ENCODE measurements at regions not wholly inside any gene's neighbourhood (a gene's known extent, or its start where the extent isn't known, plus 50 kb on each side); places are given as distances from the start of the nearest gene placed in this dataset.

GRCh38 chr3:80238152-80238551, 470.4 kb upstream of the ROBO1 start:
- H3K9me3 ChIP-seq (replicated peaks; ENCODE audit: low read length), result no peaks in the 10 kb centered on the region
- no peak overlapping the region for H3K4me2 ChIP-seq (ENCODE audit: low read length)
- H3K36me3 ChIP-seq (ENCODE audit: insufficient read depth, low read length), result no peaks in the 10 kb centered on the region
- no peak overlapping the region for H3K4me3 ChIP-seq (ENCODE audit: low read length)
- H3K4me1 ChIP-seq (ENCODE audit: control insufficient read depth, insufficient read depth, low read length), result peaks cover 7% of the 10 kb centered on the region
- H3K27me3 ChIP-seq (ENCODE audit: control insufficient read depth, insufficient read depth, low read length), result no peaks in the 10 kb centered on the region
- H3K9ac ChIP-seq (ENCODE audit: low read depth, low read length), result no peak overlapping the region

- Histone ChIP-seq H3K27me3 (ENCODE audit: control insufficient read depth, insufficient read depth, low read length) (no peaks in the 10 kb centered on the region), H3K4me3 (ENCODE audit: low read length) (no peak overlapping the region), H3K4me2 (ENCODE audit: low read length) (no peak overlapping the region), H3K4me1 (ENCODE audit: control insufficient read depth, insufficient read depth, low read length) (peaks cover 10% of the 10 kb centered on the region), H3K36me3 (ENCODE audit: insufficient read depth, low read length) (no peaks in the 10 kb centered on the region), H3K9ac (ENCODE audit: low read depth, low read length) (no peak overlapping the region), H3K9me3 (replicated peaks; ENCODE audit: low read length) (no peaks in the 10 kb centered on the region)
These were observed 466.9 kb upstream of the ROBO1 start for GRCh38 chr3:80234706-80235105.

GRCh38 chr3:80233576-80233975, 465.8 kb upstream of the ROBO1 start:
- H3K4me1 ChIP-seq (ENCODE audit: control insufficient read depth, insufficient read depth, low read length), result peaks cover 10% of the 10 kb centered on the region
- no peaks in the 10 kb centered on the region for H3K27me3 ChIP-seq (ENCODE audit: control insufficient read depth, insufficient read depth, low read length)
- H3K4me2 ChIP-seq (ENCODE audit: low read length), result no peak overlapping the region
- no peak overlapping the region for H3K4me3 ChIP-seq (ENCODE audit: low read length)
- H3K9me3 ChIP-seq (replicated peaks; ENCODE audit: low read length), result no peaks in the 10 kb centered on the region
- no peak overlapping the region for H3K9ac ChIP-seq (ENCODE audit: low read depth, low read length)
- no peaks in the 10 kb centered on the region for H3K36me3 ChIP-seq (ENCODE audit: insufficient read depth, low read length)

- Histone ChIP-seq H3K9me3 (replicated peaks; ENCODE audit: low read length) (no peaks in the 10 kb centered on the region), H3K4me2 (ENCODE audit: low read length) (no peak overlapping the region), H3K4me3 (ENCODE audit: low read length) (no peak overlapping the region), H3K27me3 (ENCODE audit: control insufficient read depth, insufficient read depth, low read length) (no peaks in the 10 kb centered on the region), H3K4me1 (ENCODE audit: control insufficient read depth, insufficient read depth, low read length) (peaks cover 10% of the 10 kb centered on the region), H3K9ac (ENCODE audit: low read depth, low read length) (no peak overlapping the region), H3K36me3 (ENCODE audit: insufficient read depth, low read length) (no peaks in the 10 kb centered on the region)
These were observed 465.0 kb upstream of the ROBO1 start for GRCh38 chr3:80232760-80233159.

GRCh38 chr3:80230962-80231361, 463.2 kb upstream of the ROBO1 start:
- Histone ChIP-seq H3K9me3 (replicated peaks; ENCODE audit: low read length) (no peaks in the 10 kb centered on the region), H3K27me3 (ENCODE audit: control insufficient read depth, insufficient read depth, low read length) (no peaks in the 10 kb centered on the region), H3K4me3 (ENCODE audit: low read length) (no peak overlapping the region), H3K4me2 (ENCODE audit: low read length) (no peak overlapping the region), H3K4me1 (ENCODE audit: control insufficient read depth, insufficient read depth, low read length) (peaks cover 10% of the 10 kb centered on the region), H3K9ac (ENCODE audit: low read depth, low read length) (no peak overlapping the region), H3K36me3 (ENCODE audit: insufficient read depth, low read length) (no peaks in the 10 kb centered on the region)

- no peaks in the 10 kb centered on the region for H3K36me3 ChIP-seq (ENCODE audit: insufficient read depth, low read length)
These were observed 459.4 kb upstream of the ROBO1 start for GRCh38 chr3:80227216-80227615.

GRCh38 chr3:80215191-80215590, 447.4 kb upstream of the ROBO1 start:
- no peaks in the 10 kb centered on the region for H3K36me3 ChIP-seq (ENCODE audit: insufficient read depth, low read length)

More at GRCh38 chr3:80227216-80227615, 459.4 kb upstream of the ROBO1 start:
- H3K9ac ChIP-seq (ENCODE audit: low read depth, low read length), result no peak overlapping the region
- no peak overlapping the region for H3K4me2 ChIP-seq (ENCODE audit: low read length)
- H3K27me3 ChIP-seq (ENCODE audit: control insufficient read depth, insufficient read depth, low read length), result no peaks in the 10 kb centered on the region
- H3K4me3 ChIP-seq (ENCODE audit: low read length), result no peak overlapping the region
- H3K4me1 ChIP-seq (ENCODE audit: control insufficient read depth, insufficient read depth, low read length), result no peaks in the 10 kb centered on the region
- no peaks in the 10 kb centered on the region for H3K9me3 ChIP-seq (replicated peaks; ENCODE audit: low read length)

GRCh38 chr3:80213086-80213485, 445.3 kb upstream of the ROBO1 start:
- H3K9ac ChIP-seq (ENCODE audit: low read depth, low read length), result no peak overlapping the region
- no peaks in the 10 kb centered on the region for H3K27me3 ChIP-seq (ENCODE audit: control insufficient read depth, insufficient read depth, low read length)
- no peak overlapping the region for H3K4me3 ChIP-seq (ENCODE audit: low read length)
- no peaks in the 10 kb centered on the region for H3K4me1 ChIP-seq (ENCODE audit: control insufficient read depth, insufficient read depth, low read length)
- no peaks in the 10 kb centered on the region for H3K36me3 ChIP-seq (ENCODE audit: insufficient read depth, low read length)
- no peak overlapping the region for H3K4me2 ChIP-seq (ENCODE audit: low read length)
- no peaks in the 10 kb centered on the region for H3K9me3 ChIP-seq (replicated peaks; ENCODE audit: low read length)

More at GRCh38 chr3:80215191-80215590, 447.4 kb upstream of the ROBO1 start:
- Histone ChIP-seq H3K9me3 (replicated peaks; ENCODE audit: low read length) (peaks cover 2% of the 10 kb centered on the region), H3K4me3 (ENCODE audit: low read length) (no peak overlapping the region), H3K27me3 (ENCODE audit: control insufficient read depth, insufficient read depth, low read length) (no peaks in the 10 kb centered on the region), H3K9ac (ENCODE audit: low read depth, low read length) (no peak overlapping the region), H3K4me2 (ENCODE audit: low read length) (no peak overlapping the region), H3K4me1 (ENCODE audit: control insufficient read depth, insufficient read depth, low read length) (no peaks in the 10 kb centered on the region)

GRCh38 chr3:80192936-80193335, 425.1 kb upstream of the ROBO1 start:
- H3K4me2 ChIP-seq (ENCODE audit: low read length), result no peak overlapping the region
- no peaks in the 10 kb centered on the region for H3K9me3 ChIP-seq (replicated peaks; ENCODE audit: low read length)
- no peak overlapping the region for H3K4me3 ChIP-seq (ENCODE audit: low read length)
- H3K9ac ChIP-seq (ENCODE audit: low read depth, low read length), result no peak overlapping the region
- H3K4me1 ChIP-seq (ENCODE audit: control insufficient read depth, insufficient read depth, low read length), result no peaks in the 10 kb centered on the region
- H3K27me3 ChIP-seq (ENCODE audit: control insufficient read depth, insufficient read depth, low read length), result no peaks in the 10 kb centered on the region
- H3K36me3 ChIP-seq (ENCODE audit: insufficient read depth, low read length), result no peaks in the 10 kb centered on the region

- no peak overlapping the region for H3K4me3 ChIP-seq (ENCODE audit: low read length)
- H3K27me3 ChIP-seq (ENCODE audit: control insufficient read depth, insufficient read depth, low read length), result no peaks in the 10 kb centered on the region
- H3K9me3 ChIP-seq (replicated peaks; ENCODE audit: low read length), result no peaks in the 10 kb centered on the region
- H3K9ac ChIP-seq (ENCODE audit: low read depth, low read length), result no peak overlapping the region
- H3K4me1 ChIP-seq (ENCODE audit: control insufficient read depth, insufficient read depth, low read length), result no peaks in the 10 kb centered on the region
- no peaks in the 10 kb centered on the region for H3K36me3 ChIP-seq (ENCODE audit: insufficient read depth, low read length)
- no peak overlapping the region for H3K4me2 ChIP-seq (ENCODE audit: low read length)
These were observed 422.3 kb upstream of the ROBO1 start for GRCh38 chr3:80190051-80190450.

- no peaks in the 10 kb centered on the region for H3K9me3 ChIP-seq (replicated peaks; ENCODE audit: low read length)
- no peaks in the 10 kb centered on the region for H3K27me3 ChIP-seq (ENCODE audit: control insufficient read depth, insufficient read depth, low read length)
- no peak overlapping the region for H3K9ac ChIP-seq (ENCODE audit: low read depth, low read length)
- H3K36me3 ChIP-seq (ENCODE audit: insufficient read depth, low read length), result no peaks in the 10 kb centered on the region
- H3K4me2 ChIP-seq (ENCODE audit: low read length), result no peak overlapping the region
- H3K4me1 ChIP-seq (ENCODE audit: control insufficient read depth, insufficient read depth, low read length), result no peaks in the 10 kb centered on the region
- no peak overlapping the region for H3K4me3 ChIP-seq (ENCODE audit: low read length)
These were observed 420.2 kb upstream of the ROBO1 start for GRCh38 chr3:80187981-80188380.

- no peaks in the 10 kb centered on the region for H3K36me3 ChIP-seq (ENCODE audit: insufficient read depth, low read length)
- no peak overlapping the region for H3K4me3 ChIP-seq (ENCODE audit: low read length)
- peaks cover 7% of the 10 kb centered on the region for H3K9me3 ChIP-seq (replicated peaks; ENCODE audit: low read length)
- no peaks in the 10 kb centered on the region for H3K27me3 ChIP-seq (ENCODE audit: control insufficient read depth, insufficient read depth, low read length)
- no peaks in the 10 kb centered on the region for H3K4me1 ChIP-seq (ENCODE audit: control insufficient read depth, insufficient read depth, low read length)
- no peak overlapping the region for H3K9ac ChIP-seq (ENCODE audit: low read depth, low read length)
- no peak overlapping the region for H3K4me2 ChIP-seq (ENCODE audit: low read length)
These were observed 392.2 kb upstream of the ROBO1 start for GRCh38 chr3:80159990-80160506.

Data from skeletal muscle satellite cell (primary cell).